ENCODE measurements at regions not wholly inside any gene's neighbourhood (a gene's known extent, or its start where the extent isn't known, plus 50 kb on each side); places are given as distances from the start of the nearest gene placed in this dataset.
"Not testable (repeated sequence)": the region's sequence is repeated elsewhere in the genome, so short reads cannot be mapped to it uniquely, and the experiment has no call there.

- H3K9me3 ChIP-seq: no peaks in the 10 kb centered on the region
- TF ChIP-seq CTCF (IDR thresholded peaks at IDR 0.05): no peak
- H3K4me1 ChIP-seq: no peaks in the 10 kb centered on the region
- H3K4me3 ChIP-seq: no peak overlapping the region
- no peaks in the 10 kb centered on the region for H3K27me3 ChIP-seq
- no peak for DNase-seq (ENCODE audit: low spot score)
- H3K36me3 ChIP-seq: no peaks in the 10 kb centered on the region
- H3K27ac ChIP-seq: no peak overlapping the region
Measured at GRCh38 chr3:22441711-22442110, 690.7 kb upstream of the ZNF385D start.

- Histone ChIP-seq H3K4me3 (no peak overlapping the region), H3K36me3 (no peaks in the 10 kb centered on the region), H3K9me3 (no peaks in the 10 kb centered on the region), H3K4me1 (no peaks in the 10 kb centered on the region), H3K27me3 (no peaks in the 10 kb centered on the region), H3K27ac (no peak overlapping the region)
- TF ChIP-seq CTCF (IDR thresholded peaks at IDR 0.05): no peak
- no peak for DNase-seq (ENCODE audit: low spot score)
Measured at GRCh38 chr3:22443571-22444233, 692.7 kb upstream of the ZNF385D start.

GRCh38 chr3:22445336-22445735 is 694.3 kb upstream of the ZNF385D start:
- DNase-seq (ENCODE audit: low spot score); H3K36me3 ChIP-seq; H3K27ac ChIP-seq; H3K27me3 ChIP-seq; H3K4me3 ChIP-seq; H3K4me1 ChIP-seq; H3K9me3 ChIP-seq: not testable (repeated sequence)

DNA sequence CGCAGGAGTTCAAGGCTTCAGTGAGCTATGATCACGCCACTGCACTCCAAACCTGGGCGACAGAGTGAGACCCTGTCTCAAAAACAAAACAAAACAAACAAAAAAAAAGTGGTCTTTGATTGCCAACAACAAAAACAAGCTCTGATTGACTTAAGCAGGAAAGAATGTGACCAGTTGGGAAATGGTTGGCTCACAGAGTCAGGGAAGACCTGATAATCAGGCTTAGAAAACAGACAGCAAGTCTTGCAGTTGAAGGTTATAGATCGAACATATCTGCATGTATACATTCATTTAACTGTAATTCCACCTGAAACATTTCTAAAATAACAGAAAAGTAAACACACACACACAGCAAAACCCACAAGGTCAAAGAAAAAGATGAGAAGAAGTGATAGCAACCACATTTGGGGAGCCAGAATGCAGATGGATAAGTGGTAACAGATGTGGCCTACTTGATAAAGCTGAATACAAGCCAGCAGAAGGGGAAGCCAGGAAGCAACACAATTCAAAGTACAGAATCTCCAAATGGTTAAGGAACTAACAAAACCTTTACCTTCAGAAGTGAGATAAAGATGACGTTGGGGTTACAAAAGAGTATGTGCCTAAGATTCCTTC is 699.9 kb upstream of the ZNF385D start:
- H3K36me3 ChIP-seq: no peaks in the 10 kb centered on the region

GRCh38 chr3:22451501-22451900 is 700.5 kb upstream of the ZNF385D start:
- Histone ChIP-seq H3K27me3 (no peaks in the 10 kb centered on the region), H3K4me1 (no peaks in the 10 kb centered on the region), H3K9me3 (no peaks in the 10 kb centered on the region), H3K4me3 (no peak overlapping the region), H3K27ac (no peak overlapping the region), H3K36me3 (no peaks in the 10 kb centered on the region)
- no peak for DNase-seq (ENCODE audit: low spot score)
- no peak for TF ChIP-seq CTCF (IDR thresholded peaks at IDR 0.05)

More for the DNA sequence above, 699.9 kb upstream of the ZNF385D start:
- DNase-seq (ENCODE audit: low spot score): no peak
- H3K27ac ChIP-seq: peak overlapping the region in 1 of 2 donors; percentile 40
- no peaks in the 10 kb centered on the region for H3K9me3 ChIP-seq
- no peaks in the 10 kb centered on the region for H3K27me3 ChIP-seq
- H3K4me3 ChIP-seq: no peak overlapping the region
- no peak for TF ChIP-seq CTCF (IDR thresholded peaks at IDR 0.05)
- H3K4me1 ChIP-seq: no peaks in the 10 kb centered on the region

- no peak for DNase-seq (ENCODE audit: low spot score)
- no peaks in the 10 kb centered on the region for H3K4me1 ChIP-seq
- no peak for TF ChIP-seq CTCF (IDR thresholded peaks at IDR 0.05)
- no peaks in the 10 kb centered on the region for H3K9me3 ChIP-seq
- no peaks in the 10 kb centered on the region for H3K36me3 ChIP-seq
- no peak overlapping the region for H3K27ac ChIP-seq
- no peaks in the 10 kb centered on the region for H3K27me3 ChIP-seq
- H3K4me3 ChIP-seq: no peak overlapping the region
Measured at GRCh38 chr3:22453906-22454535, 703.0 kb upstream of the ZNF385D start.
